ENCODE measurements at regions not wholly inside any gene's neighbourhood (a gene's known extent, or its start where the extent isn't known, plus 50 kb on each side); places are given as distances from the start of the nearest gene placed in this dataset.

DNA sequence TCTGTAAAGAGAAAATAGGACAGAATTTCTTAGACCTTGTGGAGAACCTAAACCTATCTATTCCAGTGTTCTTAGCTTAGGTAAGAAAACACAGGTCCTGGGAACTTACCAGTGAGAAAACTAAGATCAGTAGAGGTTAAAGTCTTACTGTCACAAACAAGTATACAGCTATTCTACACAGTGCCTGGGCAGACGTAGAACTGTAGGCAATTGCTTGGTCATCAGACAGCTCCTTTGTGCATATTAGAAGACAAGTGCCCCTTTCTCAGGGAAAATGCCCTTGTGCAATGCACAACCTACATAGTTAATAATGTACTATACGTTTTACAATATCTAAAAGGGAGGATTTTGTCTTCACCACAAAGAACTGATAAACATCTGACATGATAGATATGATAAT lies 86.6 kb upstream of the JADE1 start:
- H3K27me3 ChIP-seq = no peaks in the 10 kb centered on the region
- WGBS, 2 donors = 85 to 87% methylated on average over 2 of the region's 2 CpGs
- no peak overlapping the region for H3K4me3 ChIP-seq
- no peaks in the 10 kb centered on the region for H3K9me3 ChIP-seq
- intact Hi-C loops (cut with DNase I) = loop anchor here in 1 of 10 donors (10.0 kb wide), 1 partner anchor 82 kb away; the partner anchor contains the start of gene JADE1
- peaks cover 0 to 6% (median 0%) of the 10 kb centered on the region in 9 donors for H3K4me1 ChIP-seq
- DNase-seq (no peak), ATAC-seq (no peak)
- TF ChIP-seq, protein P1, sequence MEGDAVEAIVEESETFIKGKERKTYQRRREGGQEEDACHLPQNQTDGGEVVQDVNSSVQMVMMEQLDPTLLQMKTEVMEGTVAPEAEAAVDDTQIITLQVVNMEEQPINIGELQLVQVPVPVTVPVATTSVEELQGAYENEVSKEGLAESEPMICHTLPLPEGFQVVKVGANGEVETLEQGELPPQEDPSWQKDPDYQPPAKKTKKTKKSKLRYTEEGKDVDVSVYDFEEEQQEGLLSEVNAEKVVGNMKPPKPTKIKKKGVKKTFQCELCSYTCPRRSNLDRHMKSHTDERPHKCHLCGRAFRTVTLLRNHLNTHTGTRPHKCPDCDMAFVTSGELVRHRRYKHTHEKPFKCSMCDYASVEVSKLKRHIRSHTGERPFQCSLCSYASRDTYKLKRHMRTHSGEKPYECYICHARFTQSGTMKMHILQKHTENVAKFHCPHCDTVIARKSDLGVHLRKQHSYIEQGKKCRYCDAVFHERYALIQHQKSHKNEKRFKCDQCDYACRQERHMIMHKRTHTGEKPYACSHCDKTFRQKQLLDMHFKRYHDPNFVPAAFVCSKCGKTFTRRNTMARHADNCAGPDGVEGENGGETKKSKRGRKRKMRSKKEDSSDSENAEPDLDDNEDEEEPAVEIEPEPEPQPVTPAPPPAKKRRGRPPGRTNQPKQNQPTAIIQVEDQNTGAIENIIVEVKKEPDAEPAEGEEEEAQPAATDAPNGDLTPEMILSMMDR (IDR thresholded peaks at IDR 0.05) = no peak
- no peaks in the 10 kb centered on the region for H3K36me3 ChIP-seq
- H3K27ac ChIP-seq = no peak overlapping the region

DNA sequence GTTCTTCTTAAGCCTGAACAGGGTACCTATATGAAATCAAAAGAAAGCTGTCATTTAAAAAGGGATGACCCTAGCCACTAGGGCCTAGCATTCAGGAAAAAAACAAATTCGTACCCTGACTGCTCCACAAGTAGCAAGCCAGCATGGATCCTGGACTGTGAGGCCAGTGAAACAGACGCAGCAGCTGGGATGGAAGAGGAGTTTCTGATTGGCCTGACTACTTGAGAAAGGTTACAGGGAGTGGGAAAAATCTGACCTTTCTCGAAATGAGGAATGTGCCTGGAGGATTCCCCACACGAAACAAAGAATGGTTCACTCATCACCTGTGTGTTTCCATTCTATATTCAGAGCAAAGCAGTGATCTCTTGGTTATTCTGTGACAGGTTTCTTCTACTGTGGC lies 87.6 kb upstream of the JADE1 start:
- no peaks in the 10 kb centered on the region for H3K36me3 ChIP-seq
- no peaks in the 10 kb centered on the region for H3K27me3 ChIP-seq
- DNase-seq (no peak), ATAC-seq (no peak)
- intact Hi-C loops (cut with DNase I) = loop anchor here in 1 of 10 donors (10.0 kb wide), 1 partner anchor 83 kb away; the partner anchor contains the start of gene JADE1
- H3K4me1 ChIP-seq = peaks cover 0 to under 1% (median 0%) of the 10 kb centered on the region in 9 donors
- WGBS, 2 donors = 68 to 70% methylated on average over 4 of the region's 4 CpGs
- H3K9me3 ChIP-seq = no peaks in the 10 kb centered on the region
- H3K4me3 ChIP-seq = no peak overlapping the region
- TF ChIP-seq, protein P1 (IDR thresholded peaks at IDR 0.05) = no peak
- no peak overlapping the region for H3K27ac ChIP-seq

DNA sequence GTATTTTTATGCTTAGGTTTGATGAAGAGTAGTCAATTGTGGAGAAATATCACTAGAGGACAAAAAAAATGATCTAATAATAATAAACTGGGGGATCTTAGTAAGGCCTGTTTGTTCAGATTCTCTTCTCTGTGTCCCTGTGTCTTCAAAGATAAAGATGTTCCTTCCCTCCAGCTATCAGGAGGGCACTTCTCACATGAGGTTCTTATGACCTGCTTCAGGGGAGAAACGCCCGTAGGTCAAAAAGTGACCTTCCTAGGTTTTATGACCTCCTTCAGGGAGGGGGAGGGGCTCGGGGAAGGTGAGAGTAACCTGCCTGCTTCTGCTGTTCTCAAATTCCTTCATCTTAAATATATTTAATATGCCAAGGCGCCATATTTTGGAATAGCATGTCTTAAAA lies 89.2 kb upstream of the JADE1 start:
- 92 to 97% methylated on average over 4 of the region's 4 CpGs for WGBS, 2 donors
- DNase-seq = no peak
- no peak for ATAC-seq
- no peak overlapping the region for H3K27ac ChIP-seq
- H3K4me3 ChIP-seq = no peak overlapping the region
- no peaks in the 10 kb centered on the region for H3K9me3 ChIP-seq
- no peaks in the 10 kb centered on the region for H3K27me3 ChIP-seq
- H3K4me1 ChIP-seq = peaks cover 0 to 11% (median 6%) of the 10 kb centered on the region in 9 donors
- intact Hi-C loops (cut with DNase I) = loop anchor here in 1 of 10 donors (10.0 kb wide), 1 partner anchor 85 kb away; the partner anchor contains the start of gene JADE1
- TF ChIP-seq, protein P1 (IDR thresholded peaks at IDR 0.05) = no peak
- no peaks in the 10 kb centered on the region for H3K36me3 ChIP-seq

DNA sequence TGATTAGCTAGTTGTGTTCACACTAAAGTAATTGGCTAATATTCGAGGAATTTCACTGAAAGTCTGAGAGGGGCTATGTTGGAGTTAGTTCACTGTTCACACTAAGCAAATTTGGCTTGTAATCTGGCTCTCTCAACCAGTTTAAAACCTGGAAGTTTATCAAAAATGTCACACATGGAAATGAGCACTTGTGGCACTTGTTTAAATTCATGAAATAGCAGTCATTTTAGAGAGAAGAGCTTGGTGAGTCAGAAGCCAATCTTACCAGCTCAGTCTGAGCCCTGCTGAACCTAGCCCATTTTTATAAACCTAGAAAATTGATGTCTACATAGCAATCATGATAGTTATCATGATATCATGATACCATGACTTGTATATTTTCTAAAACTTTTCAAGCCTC lies 90.7 kb upstream of the JADE1 start:
- DNase-seq = no peak
- TF ChIP-seq, protein P1 (IDR thresholded peaks at IDR 0.05) = no peak
- Histone ChIP-seq H3K36me3 (no peaks in the 10 kb centered on the region), H3K27ac (no peak overlapping the region), H3K4me1 (peaks cover 0 to 11% (median 6%) of the 10 kb centered on the region in 9 donors), H3K27me3 (no peaks in the 10 kb centered on the region), H3K9me3 (no peaks in the 10 kb centered on the region), H3K4me3 (no peak overlapping the region)
- intact Hi-C loops (cut with DNase I) = loop anchor here in 1 of 10 donors (10.0 kb wide), 1 partner anchor 86 kb away; the partner anchor contains the start of gene JADE1
- WGBS, 2 donors = 78 to 79% methylated on average over 1 of the region's 1 CpG
- no peak for ATAC-seq

All from heart right ventricle (tissue), 16 donors.